DMS53 treated with DMSO at 0.1 percent for 48 hours (cell line): ENCODE measurements at regions not wholly inside any gene's neighbourhood (a gene's known extent, or its start where the extent isn't known, plus 50 kb on each side); places are given as distances from the start of the nearest gene placed in this dataset.

Experiments used
- DNase-seq: peaks from one replicate; lab custom pipeline; 2025; ENCODE audit not compliant: unreplicated experiment; lab: John Stamatoyannopoulos, UW

GRCh38 chr11:116601814-116602636, 170.8 kb downstream of the BUD13 start:
- DNase-seq: no peak

DNA sequence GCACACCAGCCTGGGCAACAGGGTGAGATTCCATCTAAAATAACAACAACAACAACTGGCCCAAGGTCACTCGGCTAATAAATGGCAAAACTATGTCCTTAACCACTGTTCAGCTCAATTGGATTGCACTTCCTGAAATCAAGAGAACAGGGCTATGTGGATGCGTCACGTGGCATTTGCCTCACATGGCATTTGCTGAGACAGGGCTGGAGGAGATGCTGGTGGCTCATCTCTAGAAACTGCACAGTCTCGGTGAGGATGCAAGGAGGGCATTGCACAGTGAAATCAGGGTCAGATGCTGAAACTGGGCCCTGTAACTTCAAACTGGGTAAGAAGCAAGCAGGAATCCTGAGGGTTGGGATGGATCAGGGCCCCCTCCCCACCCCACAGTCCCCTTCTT, 171.9 kb downstream of the BUD13 start:
- DNase-seq: no peak

- DNase-seq: no peak
Observed at GRCh38 chr11:116598556-116598955, 174.2 kb downstream of the BUD13 start.

DNA sequence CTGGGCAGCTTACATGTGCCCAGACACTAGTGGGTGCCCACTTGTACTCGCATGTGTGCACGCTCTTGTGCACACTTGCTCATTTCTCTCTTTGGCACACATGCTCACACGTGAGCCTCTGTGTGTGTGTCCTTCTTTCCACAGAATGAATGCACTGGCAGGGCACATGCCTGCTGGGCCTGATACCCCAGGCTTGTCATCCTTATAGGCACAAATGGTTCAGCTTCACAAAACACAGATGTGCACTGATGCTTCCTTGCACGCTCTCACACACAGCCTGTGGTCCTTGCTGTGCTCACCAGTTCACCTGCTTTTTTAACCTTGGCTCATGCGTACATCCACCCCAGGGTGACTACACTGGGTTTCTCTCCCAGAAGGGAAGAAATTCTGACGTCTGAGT, 174.8 kb downstream of the BUD13 start:
- no peak for DNase-seq

GRCh38 chr11:116596346-116597260, 176.2 kb downstream of the BUD13 start:
- DNase-seq: no peak

- DNase-seq: no peak
Observed at GRCh38 chr11:116595305-116595880, 177.4 kb downstream of the BUD13 start.

DNA sequence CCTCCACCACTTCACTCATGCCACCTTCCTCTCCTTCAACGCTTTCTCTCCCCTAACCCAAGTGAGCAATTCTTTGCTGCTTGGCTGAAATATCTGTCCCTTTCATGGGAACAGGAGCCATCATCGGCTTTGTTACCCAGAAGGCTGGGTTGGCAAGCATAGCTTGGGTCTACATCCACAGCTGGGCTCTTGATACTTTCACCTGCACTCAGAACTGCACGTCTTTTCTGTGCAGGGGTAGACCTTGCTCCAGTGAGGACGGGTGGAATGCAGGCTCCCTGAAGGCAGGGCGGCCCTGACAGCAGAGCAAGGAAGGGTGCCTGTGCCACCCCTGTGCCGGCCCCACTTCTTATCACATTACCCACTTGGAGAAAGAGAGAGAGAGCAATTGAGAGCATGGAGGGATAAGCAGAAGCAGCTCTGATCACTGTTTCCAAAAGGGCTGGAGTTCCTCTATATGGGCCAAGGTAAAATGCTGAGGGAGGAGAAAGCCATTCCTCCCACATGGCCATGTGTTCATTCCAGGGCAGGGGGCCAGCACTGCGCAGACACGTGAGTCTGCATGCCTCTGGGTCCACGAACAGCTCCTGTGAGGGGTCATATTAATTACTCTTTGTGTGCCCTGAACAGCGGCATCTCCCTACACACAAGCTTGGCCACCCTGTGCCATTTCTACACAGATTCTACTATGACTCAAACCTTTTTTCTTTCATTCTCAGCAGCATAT, 181.8 kb downstream of the BUD13 start:
- DNase-seq: no peak

DNA sequence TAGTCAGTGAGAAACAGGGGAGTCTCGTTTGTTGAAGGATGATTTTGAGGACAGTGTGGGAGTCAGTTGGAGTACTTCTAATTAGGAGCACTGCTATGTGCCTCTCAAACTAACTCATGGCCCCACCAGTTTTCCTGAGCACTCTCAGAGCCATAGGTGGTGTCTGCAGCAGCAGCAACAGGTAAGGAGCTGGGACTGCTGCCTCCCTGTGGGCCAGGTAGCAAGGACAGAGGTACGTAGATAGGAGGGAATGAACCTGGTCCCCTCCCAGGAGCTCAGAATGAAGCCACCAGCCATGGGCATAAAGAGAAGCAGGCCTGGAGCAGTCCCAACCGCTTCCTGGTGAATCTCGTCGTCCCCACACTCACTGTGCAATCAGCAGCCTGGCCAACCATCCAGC, 183.4 kb downstream of the BUD13 start:
- DNase-seq: no peak

- DNase-seq: no peak
Observed at GRCh38 chr11:116586392-116586791, 186.4 kb downstream of the BUD13 start.

GRCh38 chr11:116582571-116582970, 190.2 kb downstream of the BUD13 start:
- no peak for DNase-seq

DNA sequence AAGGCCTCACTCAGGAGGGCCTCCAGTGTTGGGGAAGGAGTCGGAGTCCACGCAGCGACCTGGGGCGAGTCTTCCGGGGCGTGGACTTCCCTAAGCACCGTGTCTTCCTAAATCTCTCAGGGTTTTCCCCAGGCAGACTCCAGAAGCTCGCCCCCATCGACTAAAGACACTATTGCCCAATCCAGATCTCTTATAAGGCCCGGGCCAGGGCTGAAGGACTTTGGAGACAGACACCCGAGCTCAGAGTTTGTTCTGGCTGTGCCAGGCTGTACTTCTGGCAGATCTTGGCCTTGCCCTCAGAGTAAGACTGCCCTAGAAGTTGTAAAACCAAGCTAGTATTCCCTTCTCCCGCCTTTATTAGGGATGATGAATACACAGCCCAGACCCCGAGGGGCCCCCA, 191.4 kb downstream of the BUD13 start:
- no peak for DNase-seq

- no peak for DNase-seq
Observed at GRCh38 chr11:116580799-116581198, 192.0 kb downstream of the BUD13 start.

DNA sequence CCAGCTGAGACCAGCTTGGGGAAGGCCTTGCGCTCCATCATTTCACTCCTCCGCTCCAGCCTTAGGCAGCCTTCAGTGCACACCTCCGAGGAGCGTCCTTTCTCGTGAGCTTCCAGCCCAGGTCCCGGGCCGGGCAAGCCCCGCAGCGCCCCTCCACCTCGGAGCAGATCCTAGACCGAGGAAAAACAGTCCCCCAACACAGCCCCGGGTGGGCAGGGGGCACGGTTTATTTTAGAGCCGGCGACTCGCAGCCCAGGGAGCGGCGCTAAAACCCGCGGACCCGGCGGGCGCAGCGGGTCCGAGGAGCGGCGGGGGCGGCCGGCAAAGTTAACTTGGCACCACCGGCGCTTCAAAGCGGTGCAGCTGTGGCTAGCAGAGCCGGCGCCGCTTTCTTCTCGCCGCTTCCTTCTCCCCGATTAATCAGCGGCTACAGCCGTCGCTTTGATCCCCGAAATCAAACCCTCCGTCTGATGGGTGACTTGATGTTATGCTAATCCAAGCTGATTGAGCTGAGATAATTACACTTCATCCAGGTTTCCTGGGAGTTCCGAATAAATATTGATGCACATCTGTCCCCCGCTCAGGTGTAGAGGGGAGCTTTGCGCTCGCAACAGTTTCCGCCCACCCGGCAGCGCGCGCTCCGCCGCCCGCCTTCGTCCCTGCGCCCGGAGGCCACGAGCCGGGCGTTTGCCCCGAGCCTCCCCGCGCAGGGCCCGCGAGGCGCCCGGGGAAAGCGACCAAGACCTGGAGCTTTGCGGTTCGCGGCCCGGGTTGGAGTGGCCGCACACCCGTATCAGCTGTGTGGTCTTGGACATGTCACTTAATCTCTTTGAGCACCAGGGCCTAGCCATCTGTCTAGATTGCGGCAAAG, 192.7 kb downstream of the BUD13 start:
- no peak for DNase-seq

DNA sequence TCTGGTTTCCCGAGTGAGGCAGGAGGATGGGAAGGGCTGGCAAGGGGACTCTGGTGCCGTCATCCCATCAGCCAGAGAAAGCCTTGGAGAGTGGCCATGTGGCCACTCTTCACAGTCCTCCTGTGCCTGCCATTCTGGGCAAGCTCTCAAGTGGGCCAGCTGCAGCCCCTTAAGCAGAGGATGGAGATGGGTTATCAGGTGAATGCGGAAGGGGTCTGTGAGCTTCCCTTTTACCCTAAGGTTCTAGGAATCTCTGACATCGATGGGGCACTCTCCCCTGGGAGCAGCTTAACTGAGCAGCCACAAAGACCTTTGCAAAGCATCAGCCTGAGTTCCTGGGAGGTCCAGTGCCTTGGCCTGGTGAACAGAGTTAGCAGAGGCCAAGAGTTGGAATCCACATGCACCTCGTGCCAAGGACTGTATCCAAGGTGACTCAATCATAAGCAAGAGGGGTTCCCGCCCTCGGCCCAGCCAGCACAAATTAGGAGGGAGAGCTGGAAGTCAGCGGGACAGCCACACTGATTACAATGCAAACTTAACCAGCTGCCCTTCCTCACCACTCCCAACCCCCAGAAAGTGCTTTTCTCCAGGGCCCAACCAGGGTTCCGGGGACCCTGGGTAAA, 193.6 kb downstream of the BUD13 start:
- DNase-seq: no peak

DNA sequence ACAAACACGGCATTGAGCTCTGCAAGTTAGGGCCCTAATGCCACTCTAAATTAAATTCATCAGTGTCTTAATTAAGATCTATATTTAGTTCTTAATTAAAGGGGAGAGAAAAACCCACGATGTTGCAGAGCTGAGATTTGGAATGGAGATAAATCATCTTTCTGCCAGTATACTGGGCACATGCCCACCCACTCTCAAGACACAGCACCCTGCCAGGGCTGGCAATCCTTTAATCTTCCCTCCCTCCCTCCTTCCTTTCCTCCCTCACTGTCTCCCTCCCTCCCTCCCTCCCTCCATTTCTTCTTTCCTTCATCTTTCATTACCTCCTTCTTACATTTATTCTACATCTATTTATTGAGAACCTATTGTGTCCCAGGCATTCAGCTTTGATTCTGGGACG, 194.8 kb downstream of the BUD13 start:
- DNase-seq: no peak

DNA sequence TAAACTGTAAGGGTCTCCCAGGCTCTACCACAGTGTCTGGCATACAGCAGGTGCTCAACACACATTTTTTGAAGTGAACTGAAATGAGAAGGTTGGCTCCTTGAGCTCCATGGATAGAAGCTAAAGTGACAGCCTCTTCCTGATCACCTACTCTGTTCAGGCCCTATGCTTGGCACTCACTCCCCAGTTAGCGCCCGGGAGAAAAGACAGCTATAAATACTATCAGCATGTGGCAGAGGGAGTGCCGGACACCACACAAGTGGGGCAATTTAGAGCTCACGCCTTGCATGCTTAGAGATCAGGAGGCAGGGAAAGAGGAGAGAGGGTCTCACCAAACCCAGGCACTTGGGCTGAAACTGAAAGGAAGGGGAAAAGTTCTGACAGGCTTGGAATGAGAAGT, 195.5 kb downstream of the BUD13 start:
- no peak for DNase-seq

DNA sequence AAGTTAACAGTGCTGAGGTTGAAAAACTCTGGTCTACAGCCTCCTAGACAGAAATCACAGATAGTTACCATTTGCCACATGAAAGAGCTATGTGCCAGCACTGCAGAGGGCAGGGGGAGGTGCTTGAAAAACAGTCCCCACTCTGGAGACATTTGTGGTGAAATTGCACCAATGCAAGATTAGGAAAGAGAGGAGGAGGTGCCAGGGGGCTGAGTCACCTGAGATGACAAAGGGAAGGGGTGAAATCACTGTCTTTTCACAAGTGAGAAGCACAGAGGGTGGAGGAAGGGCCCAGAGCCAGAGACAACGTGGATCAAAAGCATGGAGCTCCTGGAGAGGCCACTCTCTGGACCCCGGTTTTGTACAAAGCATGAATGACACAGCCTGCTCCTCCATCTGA, 196.3 kb downstream of the BUD13 start:
- no peak for DNase-seq

DNA sequence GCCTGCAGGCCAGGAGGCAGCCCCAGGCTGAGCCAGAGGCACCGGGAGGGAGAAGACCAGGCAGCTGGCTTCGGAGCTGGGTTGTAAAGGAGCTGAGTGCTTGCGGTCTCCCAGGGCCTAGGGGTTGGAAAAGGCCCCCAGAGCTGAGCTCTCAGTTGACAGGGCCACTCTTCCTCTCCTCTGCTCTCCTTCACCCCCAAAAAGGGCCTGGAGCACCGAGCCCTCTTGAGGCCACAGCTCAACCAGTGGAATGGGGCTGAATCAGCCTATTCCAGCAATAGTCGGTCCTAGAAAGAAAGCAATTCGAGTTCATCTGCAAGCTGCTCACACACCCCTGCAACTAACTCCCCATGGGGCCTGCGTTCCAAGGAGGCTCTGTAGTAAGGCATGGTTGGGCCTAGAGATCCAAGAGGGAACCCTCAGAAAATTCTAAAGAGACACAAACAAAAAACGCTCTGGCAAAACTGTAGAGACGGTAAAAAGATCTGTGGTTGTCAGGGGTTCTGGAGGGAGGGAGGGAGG, 205.0 kb downstream of the BUD13 start:
- DNase-seq: no peak

- no peak for DNase-seq
Observed at GRCh38 chr11:116563712-116564047, 209.1 kb downstream of the BUD13 start.
